Stimulated activated CD4-positive, alpha-beta T cell treated with anti-CD3 and anti-CD28 coated beads, TNF-alpha, amount 100 ng/mL, for 24 hours (primary cell): ENCODE measurements at regions not wholly inside any gene's neighbourhood (a gene's known extent, or its start where the extent isn't known, plus 50 kb on each side); places are given as distances from the start of the nearest gene placed in this dataset.
"Not testable (repeated sequence)": the region's sequence is repeated elsewhere in the genome, so short reads cannot be mapped to it uniquely, and the experiment has no call there.

Experiments
- DNase-seq, 3 experiments: peaks; one replicate each; pipeline ENCODE4 v3.0.0-alpha.2; 2020; ENCODE audit warnings: low read depth in 3 of 3

- DNase-seq, result no peak
These were observed 589.4 kb downstream of the PPP4R3C start for GRCh38 chrX:26873736-26874135.

- no peak for DNase-seq
These were observed 591.2 kb downstream of the PPP4R3C start for GRCh38 chrX:26871967-26872366.

- DNase-seq, result no peak
These were observed 611.2 kb downstream of the PPP4R3C start for GRCh38 chrX:26851981-26852380.

GRCh38 chrX:26848511-26848910 lies 614.6 kb downstream of the PPP4R3C start:
- DNase-seq, result no peak

- no peak for DNase-seq
These were observed 618.1 kb downstream of the PPP4R3C start for GRCh38 chrX:26845056-26845455.

- DNase-seq, result no peak
These were observed 606.5 kb downstream of the MAGEB5 start for GRCh38 chrX:26822448-26822847.

GRCh38 chrX:26789751-26790150 lies 573.8 kb downstream of the MAGEB5 start:
- no peak for DNase-seq

GRCh38 chrX:26788402-26788998 lies 572.5 kb downstream of the MAGEB5 start:
- no peak for DNase-seq

- DNase-seq, result no peak
These were observed 567.7 kb downstream of the MAGEB5 start for GRCh38 chrX:26783512-26784225.

GRCh38 chrX:26778320-26778888 lies 562.4 kb downstream of the MAGEB5 start:
- no peak for DNase-seq

GRCh38 chrX:26762253-26762652 lies 546.3 kb downstream of the MAGEB5 start:
- DNase-seq, result no peak

- not testable (repeated sequence) for DNase-seq
These were observed 539.8 kb downstream of the MAGEB5 start for GRCh38 chrX:26755760-26756159.

GRCh38 chrX:26747877-26748276 lies 531.9 kb downstream of the MAGEB5 start:
- no peak for DNase-seq

- no peak for DNase-seq
These were observed 506.9 kb downstream of the MAGEB5 start for GRCh38 chrX:26722666-26723428.

- no peak for DNase-seq
These were observed 456.6 kb downstream of the MAGEB5 start for GRCh38 chrX:26672571-26672970.

GRCh38 chrX:26670521-26670920 lies 454.6 kb downstream of the MAGEB5 start:
- no peak for DNase-seq

GRCh38 chrX:26664919-26665318 lies 448.9 kb downstream of the MAGEB5 start:
- DNase-seq, result no peak

GRCh38 chrX:26653050-26653449 lies 437.1 kb downstream of the MAGEB5 start:
- DNase-seq, result no peak

GRCh38 chrX:26651755-26652154 lies 435.8 kb downstream of the MAGEB5 start:
- DNase-seq, result no peak

GRCh38 chrX:26649534-26649933 lies 433.6 kb downstream of the MAGEB5 start:
- no peak for DNase-seq

GRCh38 chrX:26631385-26631784 lies 415.4 kb downstream of the MAGEB5 start:
- DNase-seq, result no peak

- no peak for DNase-seq
These were observed 398.0 kb downstream of the MAGEB5 start for GRCh38 chrX:26613956-26614355.

- no peak for DNase-seq
These were observed 391.0 kb downstream of the MAGEB5 start for GRCh38 chrX:26606971-26607370.
